T-helper 2 cell treated with Interferon-gamma antibody and Interleukin-4, amounts not matched to agents 5 μg/mL and 100 μg/mL, for 36 hours (primary cell): ENCODE measurements at regions not wholly inside any gene's neighbourhood (a gene's known extent, or its start where the extent isn't known, plus 50 kb on each side); places are given as distances from the start of the nearest gene placed in this dataset.
"Not testable (repeated sequence)": the region's sequence is repeated elsewhere in the genome, so short reads cannot be mapped to it uniquely, and the experiment has no call there.

Experiments used
- DNase-seq: peaks from one replicate; pipeline ENCODE4 v3.0.0; 2021; ENCODE audit warnings: low spot score
- H3K27ac Mint-ChIP-seq: one replicate; pipeline ENCODE4 v1.8.0; 2021; ENCODE audit warnings: mild to moderate bottlenecking, mixed read lengths
- H3K27me3 Mint-ChIP-seq: one replicate; pipeline ENCODE4 v1.8.0; 2021; ENCODE audit warnings: low read depth, mixed read lengths
- H3K36me3 Mint-ChIP-seq: one replicate; pipeline ENCODE4 v1.8.0; 2021; ENCODE audit warnings: low read depth, mixed read lengths
- H3K4me1 Mint-ChIP-seq: one replicate; pipeline ENCODE4 v1.8.0; 2021; ENCODE audit warnings: low read depth, mixed read lengths
- H3K4me3 Mint-ChIP-seq: one replicate; pipeline ENCODE4 v1.8.0; 2022; ENCODE audit warnings: mild to moderate bottlenecking, moderate library complexity, mixed read lengths
- H3K9me3 Mint-ChIP-seq: one replicate; pipeline ENCODE4 v1.8.0; 2021; ENCODE audit warnings: mixed read lengths

- no peak for DNase-seq
- no peaks in the 10 kb centered on the region for H3K27me3 Mint-ChIP-seq
- H3K4me3 Mint-ChIP-seq = no peak overlapping the region
- H3K27ac Mint-ChIP-seq = no peak overlapping the region
- H3K4me1 Mint-ChIP-seq = no peaks in the 10 kb centered on the region
- H3K36me3 Mint-ChIP-seq = no peaks in the 10 kb centered on the region
- H3K9me3 Mint-ChIP-seq = no peaks in the 10 kb centered on the region
Observed at GRCh38 chrX:140167551-140167950, 202.2 kb upstream of the CXorf66 start.

DNA sequence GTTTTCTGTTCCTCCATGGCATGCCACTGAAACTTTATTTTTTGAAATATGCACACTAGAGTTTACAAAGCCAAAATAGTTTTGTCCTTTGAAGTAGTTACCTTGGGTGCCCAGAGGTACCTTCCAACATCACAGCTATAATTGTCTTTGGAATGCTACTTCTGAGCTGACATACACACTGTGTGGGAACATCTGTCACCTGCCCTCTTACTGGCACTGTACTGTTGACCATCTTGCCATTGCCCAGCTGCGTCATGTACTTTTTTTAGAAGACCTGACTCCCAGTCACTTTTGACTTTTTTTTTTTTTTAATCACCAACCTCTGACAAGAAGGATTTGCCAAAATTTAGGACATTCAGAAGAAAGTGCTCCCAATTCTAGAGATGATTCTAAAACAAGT is 200.5 kb upstream of the CXorf66 start:
- Mint-ChIP-seq H3K9me3 (no peaks in the 10 kb centered on the region), H3K36me3 (no peaks in the 10 kb centered on the region), H3K4me3 (no peak overlapping the region), H3K27ac (no peak overlapping the region), H3K4me1 (no peaks in the 10 kb centered on the region), H3K27me3 (no peaks in the 10 kb centered on the region)
- no peak for DNase-seq

DNA sequence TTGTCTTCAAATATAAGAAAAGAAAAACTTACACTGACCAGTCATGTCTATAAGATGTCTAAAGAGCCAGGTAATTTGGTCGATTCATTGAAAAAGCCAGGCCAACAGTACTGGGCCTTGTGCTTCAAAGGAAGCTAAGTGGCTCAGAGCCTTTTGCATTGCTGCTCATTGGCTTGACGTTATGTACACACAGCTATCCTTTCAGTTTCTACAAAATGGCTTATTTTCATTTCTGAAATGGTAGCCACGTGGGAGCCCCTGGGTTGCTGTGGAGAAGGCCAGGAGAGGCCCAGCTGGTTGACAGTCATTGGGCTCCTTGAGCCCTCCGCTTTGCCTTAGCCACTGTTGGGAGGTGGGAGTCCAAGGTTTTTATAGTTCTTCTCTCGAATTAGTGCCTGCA is 199.1 kb upstream of the CXorf66 start:
- Mint-ChIP-seq H3K4me3 (no peak overlapping the region), H3K36me3 (no peaks in the 10 kb centered on the region), H3K9me3 (no peaks in the 10 kb centered on the region), H3K27ac (no peak overlapping the region), H3K4me1 (no peaks in the 10 kb centered on the region), H3K27me3 (no peaks in the 10 kb centered on the region)
- DNase-seq = no peak

- Mint-ChIP-seq H3K36me3 (no peaks in the 10 kb centered on the region), H3K27ac (no peak overlapping the region), H3K9me3 (no peaks in the 10 kb centered on the region), H3K27me3 (no peaks in the 10 kb centered on the region), H3K4me3 (no peak overlapping the region), H3K4me1 (no peaks in the 10 kb centered on the region)
- no peak for DNase-seq
Observed at GRCh38 chrX:140163371-140164159, 198.2 kb upstream of the CXorf66 start.

DNA sequence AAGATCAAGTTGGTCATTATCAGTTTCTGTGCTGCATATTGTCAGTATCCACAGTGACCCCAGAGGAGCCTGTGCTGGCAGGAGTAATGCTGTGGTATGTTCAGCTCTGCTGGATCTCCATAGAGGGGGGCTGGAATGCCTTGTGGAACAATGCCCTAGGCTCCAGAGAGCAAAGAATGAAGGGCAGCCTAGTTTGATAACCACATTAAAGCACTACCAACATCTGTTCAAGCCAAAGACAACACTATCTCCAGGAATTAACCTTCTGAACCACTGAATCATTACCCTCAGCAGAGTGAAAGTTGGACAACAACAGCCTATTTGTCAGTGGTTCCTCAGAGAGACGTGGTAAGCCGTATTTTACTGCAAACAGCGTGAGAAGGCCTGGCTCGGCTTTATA is 192.3 kb upstream of the CXorf66 start:
- DNase-seq = no peak
- no peak overlapping the region for H3K27ac Mint-ChIP-seq
- no peaks in the 10 kb centered on the region for H3K36me3 Mint-ChIP-seq
- no peak overlapping the region for H3K4me3 Mint-ChIP-seq
- H3K4me1 Mint-ChIP-seq = no peaks in the 10 kb centered on the region
- no peaks in the 10 kb centered on the region for H3K9me3 Mint-ChIP-seq
- H3K27me3 Mint-ChIP-seq = no peaks in the 10 kb centered on the region

DNA sequence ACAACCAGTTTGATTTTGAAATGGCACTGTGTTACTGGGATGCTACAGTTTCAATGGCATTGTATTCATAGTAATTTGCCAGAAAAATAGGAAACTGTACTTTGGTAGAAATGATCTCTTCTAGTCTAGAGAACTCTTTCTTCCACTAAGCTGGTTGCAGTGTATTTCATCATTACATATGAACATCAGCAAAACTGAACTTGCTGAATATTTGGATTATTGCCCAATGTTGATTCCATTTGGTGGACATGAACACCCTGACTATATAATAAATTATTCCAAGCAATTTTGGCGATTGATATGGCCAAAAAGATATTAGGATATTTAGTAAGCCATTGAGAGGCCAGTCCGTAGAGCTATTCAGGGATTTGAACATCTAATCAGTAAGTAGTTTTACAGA is 191.8 kb upstream of the CXorf66 start:
- H3K4me3 Mint-ChIP-seq = no peak overlapping the region
- H3K9me3 Mint-ChIP-seq = no peaks in the 10 kb centered on the region
- no peaks in the 10 kb centered on the region for H3K4me1 Mint-ChIP-seq
- DNase-seq = no peak
- H3K27ac Mint-ChIP-seq = no peak overlapping the region
- no peaks in the 10 kb centered on the region for H3K36me3 Mint-ChIP-seq
- H3K27me3 Mint-ChIP-seq = no peaks in the 10 kb centered on the region

DNA sequence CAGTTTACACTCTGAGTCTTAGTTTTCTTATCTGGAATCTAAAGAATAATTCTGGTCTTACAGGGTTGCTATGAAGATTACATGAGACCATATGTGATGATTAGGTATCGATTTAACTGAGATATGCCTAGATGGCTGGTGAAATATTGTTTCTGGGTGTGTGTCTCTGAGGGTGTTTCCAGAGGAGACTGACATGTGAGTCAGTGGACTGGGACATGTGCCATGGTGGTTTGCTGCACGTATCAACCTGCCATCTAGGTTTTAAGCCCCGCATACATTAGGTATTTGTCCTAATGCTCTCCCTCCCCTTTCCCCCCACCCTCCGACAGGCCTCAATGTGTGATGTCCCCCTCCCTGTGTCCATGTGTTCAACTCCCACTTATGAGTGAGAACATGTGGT is 186.0 kb upstream of the CXorf66 start:
- no peak overlapping the region for H3K4me3 Mint-ChIP-seq
- no peak for DNase-seq
- no peaks in the 10 kb centered on the region for H3K4me1 Mint-ChIP-seq
- H3K27ac Mint-ChIP-seq = no peak overlapping the region
- H3K36me3 Mint-ChIP-seq = no peaks in the 10 kb centered on the region
- H3K27me3 Mint-ChIP-seq = no peaks in the 10 kb centered on the region
- no peaks in the 10 kb centered on the region for H3K9me3 Mint-ChIP-seq

DNA sequence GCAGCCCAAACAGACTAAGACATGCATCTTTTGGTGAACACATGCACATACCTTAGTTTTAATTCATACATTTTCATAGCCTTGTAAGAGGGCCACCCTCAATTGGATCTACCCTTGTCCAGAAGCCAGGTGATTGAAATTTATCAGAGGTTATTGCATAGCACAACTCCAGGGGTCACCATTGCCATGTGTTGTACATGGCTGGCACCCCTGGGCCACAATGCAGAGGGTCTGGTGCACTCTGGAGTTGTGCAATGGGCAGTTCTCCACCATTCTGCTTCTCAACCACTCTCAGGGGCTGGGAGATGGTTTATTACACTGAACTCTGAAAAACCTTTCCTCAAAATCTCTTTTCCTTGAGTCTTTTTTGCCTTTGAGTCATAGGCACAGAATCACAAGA is 184.4 kb upstream of the CXorf66 start:
- no peak for DNase-seq
- Mint-ChIP-seq H3K4me1 (no peaks in the 10 kb centered on the region), H3K36me3 (no peaks in the 10 kb centered on the region), H3K27me3 (no peaks in the 10 kb centered on the region), H3K9me3 (no peaks in the 10 kb centered on the region), H3K27ac (no peak overlapping the region), H3K4me3 (no peak overlapping the region)

- Mint-ChIP-seq H3K36me3 (no peaks in the 10 kb centered on the region), H3K9me3 (no peaks in the 10 kb centered on the region)
- DNase-seq = peak; percentile 3
Observed at GRCh38 chrX:140141444-140142029, 176.2 kb upstream of the CXorf66 start.

GRCh38 chrX:140138492-140138891 is 173.2 kb upstream of the CXorf66 start:
- not testable (repeated sequence) for H3K4me3 Mint-ChIP-seq, H3K9me3 Mint-ChIP-seq, DNase-seq, H3K27ac Mint-ChIP-seq, H3K27me3 Mint-ChIP-seq, H3K4me1 Mint-ChIP-seq, H3K36me3 Mint-ChIP-seq

More at GRCh38 chrX:140141444-140142029, 176.2 kb upstream of the CXorf66 start:
- Mint-ChIP-seq H3K4me1 (no peaks in the 10 kb centered on the region), H3K27ac (no peak overlapping the region), H3K27me3 (no peaks in the 10 kb centered on the region), H3K4me3 (no peak overlapping the region)

DNA sequence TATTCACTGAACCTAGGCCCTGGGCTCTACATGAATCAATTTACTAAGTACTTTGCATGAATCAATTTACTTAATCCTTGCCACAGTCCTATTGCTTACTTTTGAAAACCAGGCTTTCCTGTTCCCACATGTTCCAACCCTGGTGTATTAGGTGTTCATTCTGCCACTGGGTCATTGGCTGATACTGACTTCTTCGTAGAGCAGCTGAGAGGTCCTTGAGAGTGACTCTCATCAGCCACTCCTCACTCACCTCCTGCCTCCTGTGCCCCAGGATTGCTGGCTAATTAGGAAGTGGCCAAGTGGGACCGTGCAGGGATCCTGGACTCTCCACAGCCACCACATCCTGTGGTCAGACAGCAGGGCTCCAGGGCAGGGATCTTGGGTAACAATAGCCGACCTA is 172.7 kb upstream of the CXorf66 start:
- H3K9me3 Mint-ChIP-seq, H3K36me3 Mint-ChIP-seq, H3K4me1 Mint-ChIP-seq, DNase-seq, H3K27ac Mint-ChIP-seq, H3K27me3 Mint-ChIP-seq, H3K4me3 Mint-ChIP-seq: not testable (repeated sequence)

GRCh38 chrX:140132937-140133336 is 167.6 kb upstream of the CXorf66 start:
- Mint-ChIP-seq H3K4me1 (no peaks in the 10 kb centered on the region), H3K9me3 (no peaks in the 10 kb centered on the region)

DNA sequence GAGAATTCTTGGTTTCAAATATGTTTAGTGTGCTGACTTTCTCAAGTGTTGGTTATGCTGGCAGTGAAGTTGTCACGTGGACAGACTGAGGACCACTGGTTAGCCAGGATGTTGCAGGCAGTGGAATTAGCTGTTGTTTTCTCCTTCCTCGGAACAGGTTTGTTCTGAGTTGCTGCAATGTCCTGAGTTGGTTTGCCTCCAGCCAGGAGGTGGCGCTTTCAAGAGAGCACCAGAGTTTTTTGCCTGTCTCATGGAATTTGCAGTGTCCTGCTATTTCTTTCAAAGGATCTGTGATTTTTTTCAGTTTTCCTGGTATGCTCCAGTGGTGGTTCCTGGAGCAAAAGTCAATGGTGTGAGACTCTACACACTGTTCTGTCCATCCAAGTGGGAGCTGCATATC is 158.1 kb upstream of the CXorf66 start:
- DNase-seq = no peak
- H3K36me3 Mint-ChIP-seq = no peaks in the 10 kb centered on the region
- no peak overlapping the region for H3K4me3 Mint-ChIP-seq
- no peaks in the 10 kb centered on the region for H3K4me1 Mint-ChIP-seq
- H3K27me3 Mint-ChIP-seq = no peaks in the 10 kb centered on the region
- no peak overlapping the region for H3K27ac Mint-ChIP-seq
- H3K9me3 Mint-ChIP-seq = no peaks in the 10 kb centered on the region

More at GRCh38 chrX:140132937-140133336, 167.6 kb upstream of the CXorf66 start:
- H3K27me3 Mint-ChIP-seq = no peaks in the 10 kb centered on the region
- no peak overlapping the region for H3K27ac Mint-ChIP-seq
- H3K4me3 Mint-ChIP-seq = no peak overlapping the region
- no peaks in the 10 kb centered on the region for H3K36me3 Mint-ChIP-seq
- DNase-seq = no peak

DNA sequence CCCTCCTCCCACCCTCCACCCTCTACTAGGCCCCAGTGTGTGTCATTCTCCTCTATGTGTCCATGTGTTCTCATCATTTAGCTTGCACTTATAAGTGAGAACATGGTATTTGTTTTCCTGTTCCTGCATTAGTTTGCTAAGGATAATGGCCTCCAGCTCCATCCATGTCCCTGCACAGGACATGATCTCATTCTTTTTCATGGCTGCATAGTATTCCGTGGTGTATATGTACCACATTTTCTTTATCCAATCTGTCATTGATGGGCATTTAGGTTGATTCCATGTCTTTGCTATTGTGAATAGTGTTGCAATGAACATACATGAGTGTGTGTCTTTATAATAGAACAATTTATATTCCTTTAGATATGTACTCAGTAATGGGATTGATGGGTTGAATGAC is 148.7 kb upstream of the CXorf66 start:
- not testable (repeated sequence) for H3K4me1 Mint-ChIP-seq, H3K9me3 Mint-ChIP-seq, H3K27me3 Mint-ChIP-seq, H3K36me3 Mint-ChIP-seq, H3K27ac Mint-ChIP-seq, DNase-seq, H3K4me3 Mint-ChIP-seq
